ENCODE measurements at regions not wholly inside any gene's neighbourhood (a gene's known extent, or its start where the extent isn't known, plus 50 kb on each side); places are given as distances from the start of the nearest gene placed in this dataset.

GRCh38 chr2:22403748-22404147 is 981.2 kb upstream of the KLHL29 start:
- TF ChIP-seq, protein P1, sequence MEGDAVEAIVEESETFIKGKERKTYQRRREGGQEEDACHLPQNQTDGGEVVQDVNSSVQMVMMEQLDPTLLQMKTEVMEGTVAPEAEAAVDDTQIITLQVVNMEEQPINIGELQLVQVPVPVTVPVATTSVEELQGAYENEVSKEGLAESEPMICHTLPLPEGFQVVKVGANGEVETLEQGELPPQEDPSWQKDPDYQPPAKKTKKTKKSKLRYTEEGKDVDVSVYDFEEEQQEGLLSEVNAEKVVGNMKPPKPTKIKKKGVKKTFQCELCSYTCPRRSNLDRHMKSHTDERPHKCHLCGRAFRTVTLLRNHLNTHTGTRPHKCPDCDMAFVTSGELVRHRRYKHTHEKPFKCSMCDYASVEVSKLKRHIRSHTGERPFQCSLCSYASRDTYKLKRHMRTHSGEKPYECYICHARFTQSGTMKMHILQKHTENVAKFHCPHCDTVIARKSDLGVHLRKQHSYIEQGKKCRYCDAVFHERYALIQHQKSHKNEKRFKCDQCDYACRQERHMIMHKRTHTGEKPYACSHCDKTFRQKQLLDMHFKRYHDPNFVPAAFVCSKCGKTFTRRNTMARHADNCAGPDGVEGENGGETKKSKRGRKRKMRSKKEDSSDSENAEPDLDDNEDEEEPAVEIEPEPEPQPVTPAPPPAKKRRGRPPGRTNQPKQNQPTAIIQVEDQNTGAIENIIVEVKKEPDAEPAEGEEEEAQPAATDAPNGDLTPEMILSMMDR (IDR thresholded peaks at IDR 0.05; ENCODE audit: low read depth, low read length, missing control alignments), result no peak
- no peak for DNase-seq (ENCODE audit: extremely low read depth, low read depth)
- H3K4me3 ChIP-seq (replicated peaks; ENCODE audit: low read depth, low read length), result no peak overlapping the region

GRCh38 chr2:22406625-22407024 is 978.4 kb upstream of the KLHL29 start:
- TF ChIP-seq, protein P1 (IDR thresholded peaks at IDR 0.05; ENCODE audit: low read depth, low read length, missing control alignments), result no peak

GRCh38 chr2:22420076-22420475 is 964.9 kb upstream of the KLHL29 start:
- DNase-seq (ENCODE audit: extremely low read depth, low read depth), result no peak
- H3K4me3 ChIP-seq (replicated peaks; ENCODE audit: low read depth, low read length), result no peak overlapping the region
- TF ChIP-seq, protein P1 (IDR thresholded peaks at IDR 0.05; ENCODE audit: low read depth, low read length, missing control alignments), result no peak

More at GRCh38 chr2:22406625-22407024, 978.4 kb upstream of the KLHL29 start:
- no peak overlapping the region for H3K4me3 ChIP-seq (replicated peaks; ENCODE audit: low read depth, low read length)
- DNase-seq (ENCODE audit: extremely low read depth, low read depth), result no peak

GRCh38 chr2:22442051-22442450 is 942.9 kb upstream of the KLHL29 start:
- TF ChIP-seq, protein P1 (IDR thresholded peaks at IDR 0.05; ENCODE audit: low read depth, low read length, missing control alignments), result no peak
- DNase-seq (ENCODE audit: extremely low read depth, low read depth), result no peak
- no peak overlapping the region for H3K4me3 ChIP-seq (replicated peaks; ENCODE audit: low read depth, low read length)

DNA sequence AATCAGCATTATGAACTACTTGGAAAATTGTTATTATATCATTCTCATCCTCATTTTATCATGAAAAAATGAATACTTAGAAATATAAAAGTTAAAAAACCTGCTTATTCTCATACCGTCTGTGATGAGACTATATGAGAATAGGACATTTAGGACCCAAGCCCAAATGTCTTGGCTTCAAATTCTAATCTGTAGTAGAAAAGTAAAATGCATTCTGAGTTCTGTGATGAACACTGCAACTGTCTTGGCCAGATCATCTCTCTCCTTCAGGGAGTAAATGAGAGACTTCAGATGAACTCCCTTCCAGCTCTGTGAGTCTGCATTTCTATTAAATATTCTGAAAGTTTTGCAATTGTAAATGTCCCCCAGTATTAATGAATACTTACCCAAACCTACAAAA is 940.7 kb upstream of the KLHL29 start:
- no peak overlapping the region for H3K4me3 ChIP-seq (replicated peaks; ENCODE audit: low read depth, low read length)
- no peak for DNase-seq (ENCODE audit: extremely low read depth, low read depth)
- TF ChIP-seq, protein P1 (IDR thresholded peaks at IDR 0.05; ENCODE audit: low read depth, low read length, missing control alignments), result no peak

DNA sequence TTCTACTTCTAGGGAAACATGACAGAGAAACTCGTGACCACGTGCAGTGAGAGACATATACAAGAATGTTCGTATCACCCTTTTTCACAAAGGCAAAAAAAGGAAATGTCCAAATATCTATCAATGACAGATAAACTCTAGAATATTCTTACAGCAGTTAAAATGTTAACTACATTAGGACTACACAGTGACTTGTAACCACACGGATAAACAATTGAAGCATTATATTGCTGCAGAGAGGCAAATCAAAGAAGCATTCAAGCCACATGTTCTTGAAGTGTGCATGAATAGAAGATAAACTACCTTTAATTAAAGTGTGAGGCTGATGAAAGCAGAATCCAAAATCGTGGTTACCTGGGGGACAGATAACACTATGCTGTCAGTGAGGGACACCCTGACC is 935.3 kb upstream of the KLHL29 start:
- DNase-seq (ENCODE audit: extremely low read depth, low read depth), result no peak
- TF ChIP-seq, protein P1 (IDR thresholded peaks at IDR 0.05; ENCODE audit: low read depth, low read length, missing control alignments), result no peak
- no peak overlapping the region for H3K4me3 ChIP-seq (replicated peaks; ENCODE audit: low read depth, low read length)

- TF ChIP-seq, protein P1 (IDR thresholded peaks at IDR 0.05; ENCODE audit: low read depth, low read length, missing control alignments), result no peak
- no peak for DNase-seq (ENCODE audit: extremely low read depth, low read depth)
These were observed 934.1 kb upstream of the KLHL29 start for GRCh38 chr2:22450831-22451230.

More at GRCh38 chr2:22450831-22451230, 934.1 kb upstream of the KLHL29 start:
- H3K4me3 ChIP-seq (replicated peaks; ENCODE audit: low read depth, low read length), result no peak overlapping the region

Measured in HFF-Myc (cell line).